Adrenal gland (tissue), 5 donors: ENCODE measurements at regions not wholly inside any gene's neighbourhood (a gene's known extent, or its start where the extent isn't known, plus 50 kb on each side); places are given as distances from the start of the nearest gene placed in this dataset.

Source experiments
- CTCF ChIP-seq, 6 experiments: fragments of 450-650 bp in 4 of 6; fragments of 200-600 bp in 2 of 6; sonication (generic) in 1 of 6; IDR thresholded peaks; 1 replicate in 5 of 6; 2 replicates in 1 of 6; pipeline versions ENCODE4 v1.5.1 to v1.8.0; 2016 to 2021; ENCODE audit warnings: antibody characterized with exemption in 6 of 6, mild to moderate bottlenecking in 2 of 6, moderate library complexity in 1 of 6
- POLR2A ChIP-seq, 2 donors: fragments of 450-650 bp; IDR thresholded peaks; one replicate each; pipeline ENCODE4 v1.6.1; 2017; ENCODE audit warnings: antibody characterized with exemption in 2 of 2, mild to moderate bottlenecking in 2 of 2, moderate library complexity in 1 of 2
- donor health status: DM: no; HTN: no; CAD: no.

GRCh38 chr2:180456801-180457200 lies 449.7 kb upstream of the CWC22 start:
- TF ChIP-seq POLR2A (IDR thresholded peaks at IDR 0.05) (no peak), CTCF (IDR thresholded peaks at IDR 0.05) (no peak)
